GM12865 (cell line): ENCODE measurements at regions not wholly inside any gene's neighbourhood (a gene's known extent, or its start where the extent isn't known, plus 50 kb on each side); places are given as distances from the start of the nearest gene placed in this dataset.
A peak's percentile ranks its signal among the peaks of the same experiment; 100 is the strongest.

Experiments
- DNase-seq: peaks from one replicate; pipeline ENCODE4 v3.0.0; 2010; ENCODE audit warnings: low read depth
- H3K4me3 ChIP-seq: 2 replicates; pipeline ENCODE4 v1.5.1; 2011; ENCODE audit warnings: mild to moderate bottlenecking, low read depth, low read length, control low read depth
- CTCF ChIP-seq: IDR thresholded peaks from 2 replicates; pipeline ENCODE4 v1.5.1; 2011; ENCODE audit warnings: low read length, control low read depth, low read depth, inconsistent platforms; ENCODE audit not compliant: insufficient read depth; ENCODE audit errors: missing control alignments

GRCh38 chr6:99111590-99111989, 163.8 kb upstream of the FBXL4 start:
- no peak for TF ChIP-seq CTCF
- DNase-seq, result no peak
- no peak overlapping the region for H3K4me3 ChIP-seq

GRCh38 chr6:99110029-99110428, 162.3 kb upstream of the FBXL4 start:
- H3K4me3 ChIP-seq, result no peak overlapping the region
- DNase-seq, result no peak
- TF ChIP-seq CTCF, result no peak

GRCh38 chr6:99104218-99104617, 156.5 kb upstream of the FBXL4 start:
- H3K4me3 ChIP-seq, result no peak overlapping the region
- no peak for DNase-seq
- no peak for TF ChIP-seq CTCF

GRCh38 chr6:99099243-99099642, 151.5 kb upstream of the FBXL4 start:
- no peak for TF ChIP-seq CTCF
- H3K4me3 ChIP-seq, result no peak overlapping the region
- DNase-seq, result no peak

- no peak for DNase-seq
- no peak for TF ChIP-seq CTCF
- H3K4me3 ChIP-seq, result no peak overlapping the region
Measured at GRCh38 chr6:99096170-99096569, 148.4 kb upstream of the FBXL4 start.

- peak; percentile 21 for DNase-seq
- no peak for TF ChIP-seq CTCF
Measured at GRCh38 chr6:99093456-99094190, 145.9 kb upstream of the FBXL4 start.

GRCh38 chr6:99092461-99092860, 144.7 kb upstream of the FBXL4 start:
- no peak overlapping the region for H3K4me3 ChIP-seq
- DNase-seq, result peak; percentile 24
- no peak for TF ChIP-seq CTCF

More at GRCh38 chr6:99093456-99094190, 145.9 kb upstream of the FBXL4 start:
- H3K4me3 ChIP-seq, result no peak overlapping the region
